Gastrocnemius medialis (tissue), 4 donors: ENCODE measurements at regions not wholly inside any gene's neighbourhood (a gene's known extent, or its start where the extent isn't known, plus 50 kb on each side); places are given as distances from the start of the nearest gene placed in this dataset.

Experiments
- ATAC-seq, 2 donors: fragments of 150-250 bp; one replicate each; pipeline ENCODE4 v1.9.1; 2016
- DNase-seq, 2 donors: peaks; one replicate each; pipeline ENCODE4 v3.0.0-alpha.2; 2019
- H3K27ac ChIP-seq, 4 donors: fragments of 200-600 bp; sonication (generic); 1 replicate in 1 of 4; 2 replicates in 3 of 4; pipeline ENCODE4 v1.5.1; 2016 to 2018; ENCODE audit warnings: mild to moderate bottlenecking in 2 of 4, moderate library complexity in 1 of 4
- H3K27me3 ChIP-seq, 3 donors: fragments of 200-600 bp; sonication (generic) in 2 of 3; 1 replicate in 1 of 3; 2 replicates in 2 of 3; pipeline versions ENCODE4 v1.5.1 to v1.6.0; 2016 to 2019; ENCODE audit warnings: mild to moderate bottlenecking in 1 of 3, moderate library complexity in 1 of 3
- H3K36me3 ChIP-seq, 2 donors: fragments of 200-600 bp; sonication (generic) in 1 of 2; one replicate each; pipeline ENCODE4 v1.5.1; 2017 to 2018
- H3K4me1 ChIP-seq, 2 donors: fragments of 200-600 bp; sonication (generic) in 1 of 2; one replicate each; pipeline ENCODE4 v1.5.1; 2016 to 2017; ENCODE audit warnings: mild to moderate bottlenecking in 2 of 2
- H3K4me3 ChIP-seq, 4 donors: fragments of 200-600 bp; sonication (generic) in 3 of 4; 1 replicate in 1 of 4; 2 replicates in 3 of 4; pipeline ENCODE4 v1.5.1; 2016 to 2019; ENCODE audit warnings: mild to moderate bottlenecking in 2 of 4
- H3K9me3 ChIP-seq, 3 donors: fragments of 200-600 bp; sonication (generic) in 2 of 3; 1 replicate in 1 of 3; 2 replicates in 2 of 3; pipeline ENCODE4 v1.5.1; 2016 to 2019
- POLR2A ChIP-seq, 2 donors: fragments of 450-650 bp; IDR thresholded peaks; one replicate each; pipeline ENCODE4 v1.6.1; 2017; ENCODE audit warnings: antibody characterized with exemption in 2 of 2, mild to moderate bottlenecking in 2 of 2, moderate library complexity in 2 of 2
- in situ Hi-C, 4 donors: fragments of 200-750 bp; cut with MboI; loops; one replicate each; pipeline versions ENCODE4 v1.15.0 to v1.8.0; 2017; ENCODE audit warnings: low sequenced_read_pairs in 4 of 4
- intact Hi-C: fragments of 100-400 bp; cut with DNase I; formaldehyde crosslinking; loops from one replicate; pipeline ENCODE4 v1.15.1; 2023; ENCODE audit warnings: low total_unique reads
- TF ChIP-seq, protein P1 (sequence below), 5 experiments: fragments of 450-650 bp in 3 of 5; fragments of 200-600 bp in 2 of 5; sonication (generic) in 2 of 5; IDR thresholded peaks in 4 of 5; conservative IDR thresholded peaks in 1 of 5; 1 replicate in 4 of 5; 2 replicates in 1 of 5; pipeline ENCODE4 v1.5.1; 2016 to 2019; ENCODE audit warnings: antibody characterized with exemption in 5 of 5, mild to moderate bottlenecking in 3 of 5, moderate library complexity in 3 of 5

GRCh38 chr6:78594668-78595066, 272.7 kb upstream of the IRAK1BP1 start:
- Histone ChIP-seq H3K27ac (no peak overlapping the region), H3K4me3 (no peak overlapping the region), H3K27me3 (no peaks in the 10 kb centered on the region), H3K4me1 (no peaks in the 10 kb centered on the region), H3K9me3 (no peaks in the 10 kb centered on the region), H3K36me3 (no peaks in the 10 kb centered on the region)
- in situ Hi-C loops (no loop called here), intact Hi-C loops (no loop called here)
- no peak for ATAC-seq
- TF ChIP-seq, protein P1, sequence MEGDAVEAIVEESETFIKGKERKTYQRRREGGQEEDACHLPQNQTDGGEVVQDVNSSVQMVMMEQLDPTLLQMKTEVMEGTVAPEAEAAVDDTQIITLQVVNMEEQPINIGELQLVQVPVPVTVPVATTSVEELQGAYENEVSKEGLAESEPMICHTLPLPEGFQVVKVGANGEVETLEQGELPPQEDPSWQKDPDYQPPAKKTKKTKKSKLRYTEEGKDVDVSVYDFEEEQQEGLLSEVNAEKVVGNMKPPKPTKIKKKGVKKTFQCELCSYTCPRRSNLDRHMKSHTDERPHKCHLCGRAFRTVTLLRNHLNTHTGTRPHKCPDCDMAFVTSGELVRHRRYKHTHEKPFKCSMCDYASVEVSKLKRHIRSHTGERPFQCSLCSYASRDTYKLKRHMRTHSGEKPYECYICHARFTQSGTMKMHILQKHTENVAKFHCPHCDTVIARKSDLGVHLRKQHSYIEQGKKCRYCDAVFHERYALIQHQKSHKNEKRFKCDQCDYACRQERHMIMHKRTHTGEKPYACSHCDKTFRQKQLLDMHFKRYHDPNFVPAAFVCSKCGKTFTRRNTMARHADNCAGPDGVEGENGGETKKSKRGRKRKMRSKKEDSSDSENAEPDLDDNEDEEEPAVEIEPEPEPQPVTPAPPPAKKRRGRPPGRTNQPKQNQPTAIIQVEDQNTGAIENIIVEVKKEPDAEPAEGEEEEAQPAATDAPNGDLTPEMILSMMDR (IDR thresholded peaks at IDR 0.05 in 4 of 5, conservative IDR thresholded peaks at IDR 0.05 in 1 of 5), result no peak
- TF ChIP-seq POLR2A (IDR thresholded peaks at IDR 0.05), result no peak
- DNase-seq, result no peak

GRCh38 chr6:78597966-78598365, 269.4 kb upstream of the IRAK1BP1 start:
- no peak for ATAC-seq
- TF ChIP-seq, protein P1 (IDR thresholded peaks at IDR 0.05 in 4 of 5, conservative IDR thresholded peaks at IDR 0.05 in 1 of 5), result no peak
- TF ChIP-seq POLR2A (IDR thresholded peaks at IDR 0.05), result no peak
- Histone ChIP-seq H3K9me3 (no peaks in the 10 kb centered on the region), H3K36me3 (no peaks in the 10 kb centered on the region), H3K27me3 (no peaks in the 10 kb centered on the region), H3K4me3 (no peak overlapping the region), H3K4me1 (no peaks in the 10 kb centered on the region), H3K27ac (peak overlapping the region in 1 of 4 donors; percentile 46)
- in situ Hi-C loops, result no loop called here
- DNase-seq, result no peak
- intact Hi-C loops, result no loop called here

DNA sequence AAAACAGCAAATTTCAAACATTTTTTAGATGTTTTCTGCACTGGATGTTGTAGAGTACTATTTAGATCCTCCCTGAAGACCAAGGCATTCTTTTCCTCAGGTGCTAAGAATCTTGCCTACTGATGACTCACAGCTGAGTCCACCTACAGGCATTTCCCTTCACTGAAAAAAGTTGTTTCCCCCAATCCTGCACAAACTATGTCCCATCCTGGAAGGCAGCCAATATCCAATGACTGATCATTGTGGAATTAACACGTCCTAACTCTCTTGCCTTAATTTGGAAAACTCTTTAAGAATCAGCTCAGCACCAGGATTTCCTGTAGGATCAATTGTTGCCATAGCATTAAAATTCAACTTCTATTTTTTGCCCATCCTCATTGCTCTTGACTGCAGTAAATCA, 268.4 kb upstream of the IRAK1BP1 start:
- ATAC-seq, result peak; percentile 16 to 36
- H3K4me1 ChIP-seq, result no peaks in the 10 kb centered on the region
- intact Hi-C loops (no loop called here), in situ Hi-C loops (no loop called here)
- H3K36me3 ChIP-seq, result no peaks in the 10 kb centered on the region
- H3K27ac ChIP-seq, result no peak overlapping the region
- H3K27me3 ChIP-seq, result no peaks in the 10 kb centered on the region
- H3K4me3 ChIP-seq, result no peak overlapping the region
- TF ChIP-seq, protein P1 (IDR thresholded peaks at IDR 0.05 in 4 of 5, conservative IDR thresholded peaks at IDR 0.05 in 1 of 5), result no peak
- TF ChIP-seq POLR2A (IDR thresholded peaks at IDR 0.05), result no peak
- H3K9me3 ChIP-seq, result no peaks in the 10 kb centered on the region
- DNase-seq, result no peak

DNA sequence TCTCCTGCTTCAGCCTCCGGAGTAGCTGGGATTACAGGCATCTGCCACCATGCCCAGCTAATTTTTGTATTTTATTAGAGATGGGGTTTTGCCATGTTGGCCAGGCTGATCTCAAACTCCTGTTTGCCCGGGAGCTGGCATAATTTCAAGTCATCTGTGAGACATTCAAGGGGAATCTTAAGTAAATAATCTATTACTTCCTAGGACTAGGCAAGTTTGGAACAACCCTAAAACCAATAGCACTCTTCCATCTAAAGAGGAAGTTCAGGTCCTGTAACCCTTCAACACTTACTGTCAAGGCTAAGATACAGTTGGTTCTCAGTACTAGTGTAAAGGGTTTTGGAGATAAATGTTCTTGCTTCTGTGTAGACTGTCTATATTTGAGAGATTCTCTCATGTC, 267.8 kb upstream of the IRAK1BP1 start:
- Histone ChIP-seq H3K36me3 (no peaks in the 10 kb centered on the region), H3K4me1 (no peaks in the 10 kb centered on the region), H3K9me3 (no peaks in the 10 kb centered on the region), H3K27me3 (no peaks in the 10 kb centered on the region), H3K4me3 (no peak overlapping the region), H3K27ac (no peak overlapping the region)
- no peak for DNase-seq
- intact Hi-C loops, result no loop called here
- TF ChIP-seq, protein P1 (IDR thresholded peaks at IDR 0.05 in 4 of 5, conservative IDR thresholded peaks at IDR 0.05 in 1 of 5), result no peak
- no peak for TF ChIP-seq POLR2A (IDR thresholded peaks at IDR 0.05)
- in situ Hi-C loops, result no loop called here
- ATAC-seq, result no peak

- DNase-seq (no peak), ATAC-seq (no peak)
- Histone ChIP-seq H3K9me3 (no peaks in the 10 kb centered on the region), H3K27ac (no peak overlapping the region), H3K4me3 (no peak overlapping the region), H3K36me3 (no peaks in the 10 kb centered on the region), H3K4me1 (no peaks in the 10 kb centered on the region), H3K27me3 (no peaks in the 10 kb centered on the region)
- intact Hi-C loops, result no loop called here
- TF ChIP-seq, protein P1 (IDR thresholded peaks at IDR 0.05 in 4 of 5, conservative IDR thresholded peaks at IDR 0.05 in 1 of 5), result no peak
- no peak for TF ChIP-seq POLR2A (IDR thresholded peaks at IDR 0.05)
- in situ Hi-C loops, result no loop called here
Measured at GRCh38 chr6:78605909-78606446, 261.4 kb upstream of the IRAK1BP1 start.
